Liver (tissue), 8 donors: ENCODE measurements at regions not wholly inside any gene's neighbourhood (a gene's known extent, or its start where the extent isn't known, plus 50 kb on each side); places are given as distances from the start of the nearest gene placed in this dataset.

Experiments
- DNase-seq: peaks from one replicate; pipeline ENCODE4 v3.0.0-alpha.2; 2017; ENCODE audit warnings: low spot score
- H3K27ac ChIP-seq, 2 donors: one replicate each; pipeline ENCODE4 v1.7.0; 2013; ENCODE audit warnings: inconsistent platforms in 2 of 2, low read length in 2 of 2, control low read depth in 1 of 2, low read depth in 1 of 2, mild to moderate bottlenecking in 1 of 2
- H3K27me3 ChIP-seq, 4 donors: one replicate each; pipeline versions ENCODE4 v1.6.1 to v1.7.0; 2013; ENCODE audit warnings: low read length in 3 of 4, inconsistent platforms in 1 of 4, mild to moderate bottlenecking in 1 of 4, moderate library complexity in 1 of 4; ENCODE audit not compliant: control insufficient read depth in 4 of 4, insufficient read depth in 4 of 4
- H3K36me3 ChIP-seq, 4 donors: one replicate each; pipeline versions ENCODE4 v1.6.1 to v1.7.0; 2013; ENCODE audit warnings: low read length in 3 of 4, mild to moderate bottlenecking in 3 of 4, low read depth in 1 of 4, moderate library complexity in 1 of 4; ENCODE audit not compliant: control insufficient read depth in 4 of 4, insufficient read depth in 3 of 4
- H3K4me1 ChIP-seq, 4 donors: one replicate each; pipeline versions ENCODE4 v1.6.1 to v1.7.0; 2013; ENCODE audit warnings: low read length in 3 of 4, mild to moderate bottlenecking in 3 of 4, moderate library complexity in 1 of 4; ENCODE audit not compliant: control insufficient read depth in 4 of 4, insufficient read depth in 4 of 4
- H3K4me3 ChIP-seq, 3 donors: one replicate each; pipeline versions ENCODE4 v1.6.1 to v1.7.0; 2013; ENCODE audit warnings: low read length in 3 of 3, control low read depth in 1 of 3, low read depth in 1 of 3, mild to moderate bottlenecking in 1 of 3
- H3K9ac ChIP-seq, 2 donors: one replicate each; pipeline ENCODE4 v1.7.0; 2013; ENCODE audit warnings: low read length in 2 of 2, mild to moderate bottlenecking in 2 of 2, moderate library complexity in 2 of 2, control low read depth in 1 of 2, low read depth in 1 of 2
- H3K9me3 ChIP-seq, 4 donors: one replicate each; pipeline versions ENCODE4 v1.6.1 to v1.7.0; 2013; ENCODE audit warnings: low read length in 3 of 4; ENCODE audit not compliant: control insufficient read depth in 4 of 4
- EGR1 ChIP-seq, 2 donors: IDR thresholded peaks; 2 replicates each; pipeline ENCODE4 v1.6.1; 2016 to 2018; ENCODE audit warnings: antibody characterized with exemption in 2 of 2, low read depth in 2 of 2
- FOXA2 ChIP-seq: IDR thresholded peaks from 2 replicates; pipeline ENCODE4 v1.6.1; 2016; ENCODE audit warnings: antibody characterized with exemption
- GABPA ChIP-seq, 2 donors: IDR thresholded peaks in 1 of 2; conservative IDR thresholded peaks in 1 of 2; 2 replicates each; pipeline ENCODE4 v1.6.1; 2016; ENCODE audit warnings: antibody characterized with exemption in 2 of 2, mild to moderate bottlenecking in 1 of 2, moderate library complexity in 1 of 2
- HNF4G ChIP-seq: IDR thresholded peaks from 2 replicates; pipeline ENCODE4 v1.6.1; 2016; ENCODE audit warnings: antibody characterized with exemption
- NR2F2 ChIP-seq: IDR thresholded peaks from 2 replicates; pipeline ENCODE4 v1.6.1; 2016; ENCODE audit warnings: antibody characterized with exemption
- SP1 ChIP-seq: IDR thresholded peaks from 2 replicates; pipeline ENCODE4 v1.6.1; 2018; ENCODE audit warnings: antibody characterized with exemption, mild to moderate bottlenecking
- TAF1 ChIP-seq: conservative IDR thresholded peaks from 2 replicates; pipeline ENCODE4 v1.6.1; 2016; ENCODE audit warnings: antibody characterized with exemption, mild to moderate bottlenecking
- WGBS: extraction: QIAGEN DNeasy Blood & Tissue Kit; methylation state at CpG from one replicate; pipeline ENCODE4 v1.1.7; 2013; 5-methylcytosine and 5-hydroxymethylcytosine counted together
- TF ChIP-seq, protein P1 (sequence below): fragments of 150-350 bp; IDR thresholded peaks from 2 replicates; pipeline ENCODE4 v1.5.1; 2017; ENCODE audit warnings: improper control_type of control experiment, low read depth, low read length; ENCODE audit not compliant: missing input control
- TF ChIP-seq, protein P2 (sequence below): IDR thresholded peaks from 2 replicates; pipeline ENCODE4 v1.6.1; 2016; ENCODE audit warnings: antibody characterized with exemption
- TF ChIP-seq, protein P3 (sequence below): IDR thresholded peaks from 2 replicates; pipeline ENCODE4 v1.6.1; 2016; ENCODE audit warnings: antibody characterized with exemption, mild to moderate bottlenecking
- donor health status: healthy.
- donor health status: healthy.
- donor health status: healthy.
- donor health status: healthy.
- donor health status: healthy.

DNA sequence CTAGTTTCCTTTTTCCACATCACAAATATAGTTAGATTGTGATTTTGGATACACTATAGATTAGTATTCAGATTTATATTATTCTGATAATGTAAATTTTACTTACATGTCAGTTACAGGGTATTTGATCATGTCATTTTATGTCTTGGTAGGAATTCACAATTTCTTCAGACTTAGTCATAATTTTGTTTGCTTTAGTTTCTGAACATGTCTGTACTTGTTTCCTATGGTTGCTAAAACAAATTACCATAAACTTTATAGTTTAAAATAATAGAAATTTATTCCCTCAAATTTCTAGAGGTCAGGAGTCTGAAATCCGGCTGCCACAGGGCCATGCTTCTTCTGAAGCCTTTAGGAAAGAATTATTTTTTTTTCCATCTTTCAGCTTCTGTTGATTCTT lies 1817.2 kb upstream of the CDH9 start:
- no peak overlapping the region for H3K27ac ChIP-seq
- DNase-seq: no peak
- H3K4me3 ChIP-seq: no peak overlapping the region
- no peaks in the 10 kb centered on the region for H3K36me3 ChIP-seq
- 47% methylated on average over 1 of the region's 1 CpG for WGBS
- TF ChIP-seq, protein P1, sequence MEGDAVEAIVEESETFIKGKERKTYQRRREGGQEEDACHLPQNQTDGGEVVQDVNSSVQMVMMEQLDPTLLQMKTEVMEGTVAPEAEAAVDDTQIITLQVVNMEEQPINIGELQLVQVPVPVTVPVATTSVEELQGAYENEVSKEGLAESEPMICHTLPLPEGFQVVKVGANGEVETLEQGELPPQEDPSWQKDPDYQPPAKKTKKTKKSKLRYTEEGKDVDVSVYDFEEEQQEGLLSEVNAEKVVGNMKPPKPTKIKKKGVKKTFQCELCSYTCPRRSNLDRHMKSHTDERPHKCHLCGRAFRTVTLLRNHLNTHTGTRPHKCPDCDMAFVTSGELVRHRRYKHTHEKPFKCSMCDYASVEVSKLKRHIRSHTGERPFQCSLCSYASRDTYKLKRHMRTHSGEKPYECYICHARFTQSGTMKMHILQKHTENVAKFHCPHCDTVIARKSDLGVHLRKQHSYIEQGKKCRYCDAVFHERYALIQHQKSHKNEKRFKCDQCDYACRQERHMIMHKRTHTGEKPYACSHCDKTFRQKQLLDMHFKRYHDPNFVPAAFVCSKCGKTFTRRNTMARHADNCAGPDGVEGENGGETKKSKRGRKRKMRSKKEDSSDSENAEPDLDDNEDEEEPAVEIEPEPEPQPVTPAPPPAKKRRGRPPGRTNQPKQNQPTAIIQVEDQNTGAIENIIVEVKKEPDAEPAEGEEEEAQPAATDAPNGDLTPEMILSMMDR: no peak
- no peak for TF ChIP-seq GABPA (IDR thresholded peaks at IDR 0.05 in 1 of 2, conservative IDR thresholded peaks at IDR 0.05 in 1 of 2)
- TF ChIP-seq NR2F2: no peak
- no peak for TF ChIP-seq SP1
- no peak for TF ChIP-seq TAF1
- TF ChIP-seq EGR1 (IDR thresholded peaks at IDR 0.05; ENCODE audit: low read depth in 2 of 2): no peak
- TF ChIP-seq, protein P2, sequence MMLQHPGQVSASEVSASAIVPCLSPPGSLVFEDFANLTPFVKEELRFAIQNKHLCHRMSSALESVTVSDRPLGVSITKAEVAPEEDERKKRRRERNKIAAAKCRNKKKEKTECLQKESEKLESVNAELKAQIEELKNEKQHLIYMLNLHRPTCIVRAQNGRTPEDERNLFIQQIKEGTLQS: no peak
- no peak for TF ChIP-seq FOXA2
- TF ChIP-seq, protein P3, sequence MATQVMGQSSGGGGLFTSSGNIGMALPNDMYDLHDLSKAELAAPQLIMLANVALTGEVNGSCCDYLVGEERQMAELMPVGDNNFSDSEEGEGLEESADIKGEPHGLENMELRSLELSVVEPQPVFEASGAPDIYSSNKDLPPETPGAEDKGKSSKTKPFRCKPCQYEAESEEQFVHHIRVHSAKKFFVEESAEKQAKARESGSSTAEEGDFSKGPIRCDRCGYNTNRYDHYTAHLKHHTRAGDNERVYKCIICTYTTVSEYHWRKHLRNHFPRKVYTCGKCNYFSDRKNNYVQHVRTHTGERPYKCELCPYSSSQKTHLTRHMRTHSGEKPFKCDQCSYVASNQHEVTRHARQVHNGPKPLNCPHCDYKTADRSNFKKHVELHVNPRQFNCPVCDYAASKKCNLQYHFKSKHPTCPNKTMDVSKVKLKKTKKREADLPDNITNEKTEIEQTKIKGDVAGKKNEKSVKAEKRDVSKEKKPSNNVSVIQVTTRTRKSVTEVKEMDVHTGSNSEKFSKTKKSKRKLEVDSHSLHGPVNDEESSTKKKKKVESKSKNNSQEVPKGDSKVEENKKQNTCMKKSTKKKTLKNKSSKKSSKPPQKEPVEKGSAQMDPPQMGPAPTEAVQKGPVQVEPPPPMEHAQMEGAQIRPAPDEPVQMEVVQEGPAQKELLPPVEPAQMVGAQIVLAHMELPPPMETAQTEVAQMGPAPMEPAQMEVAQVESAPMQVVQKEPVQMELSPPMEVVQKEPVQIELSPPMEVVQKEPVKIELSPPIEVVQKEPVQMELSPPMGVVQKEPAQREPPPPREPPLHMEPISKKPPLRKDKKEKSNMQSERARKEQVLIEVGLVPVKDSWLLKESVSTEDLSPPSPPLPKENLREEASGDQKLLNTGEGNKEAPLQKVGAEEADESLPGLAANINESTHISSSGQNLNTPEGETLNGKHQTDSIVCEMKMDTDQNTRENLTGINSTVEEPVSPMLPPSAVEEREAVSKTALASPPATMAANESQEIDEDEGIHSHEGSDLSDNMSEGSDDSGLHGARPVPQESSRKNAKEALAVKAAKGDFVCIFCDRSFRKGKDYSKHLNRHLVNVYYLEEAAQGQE: no peak
- no peak for TF ChIP-seq HNF4G
- H3K4me1 ChIP-seq: no peaks in the 10 kb centered on the region
- H3K9ac ChIP-seq: no peak overlapping the region
- no peaks in the 10 kb centered on the region for H3K27me3 ChIP-seq
- no peaks in the 10 kb centered on the region for H3K9me3 ChIP-seq

DNA sequence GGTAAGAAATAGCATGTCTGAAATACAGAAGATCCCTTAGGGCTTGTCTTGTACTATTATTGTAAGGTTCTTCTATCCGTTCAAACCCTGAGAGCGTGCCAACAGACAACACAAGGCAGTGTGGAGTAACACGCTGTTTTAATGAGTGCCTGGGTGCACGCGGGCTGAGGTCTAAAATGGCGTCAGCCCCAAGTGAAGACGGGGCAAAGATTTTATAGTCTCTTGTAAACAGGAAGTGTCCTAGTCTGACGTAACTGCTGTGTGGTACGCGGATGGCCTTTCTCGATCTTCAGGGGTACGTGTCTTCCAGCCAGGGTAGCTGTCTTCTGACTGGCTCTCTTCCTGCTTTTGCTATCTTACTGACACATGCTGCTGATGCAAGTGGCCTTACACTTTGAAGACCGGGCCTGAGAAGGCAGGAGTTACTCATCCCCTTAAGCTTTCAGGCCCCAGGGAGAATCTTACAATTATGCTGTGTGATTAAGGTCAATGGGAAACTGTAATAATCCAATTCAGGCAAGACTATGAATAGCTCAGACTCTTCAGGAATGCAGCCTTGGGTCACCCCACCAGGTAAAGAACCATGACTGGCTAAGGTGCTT lies 1812.0 kb upstream of the CDH9 start:
- H3K4me3 ChIP-seq: no peak overlapping the region
- H3K27ac ChIP-seq: no peak overlapping the region
- WGBS: 88% methylated on average over 13 of the region's 13 CpGs

More for the DNA sequence above, 1812.0 kb upstream of the CDH9 start:
- no peaks in the 10 kb centered on the region for H3K27me3 ChIP-seq
- no peak for TF ChIP-seq TAF1
- TF ChIP-seq, protein P3: no peak
- TF ChIP-seq EGR1 (IDR thresholded peaks at IDR 0.05; ENCODE audit: low read depth in 2 of 2): no peak
- H3K9ac ChIP-seq: no peak overlapping the region
- no peak for DNase-seq
- H3K9me3 ChIP-seq: no peaks in the 10 kb centered on the region
- H3K4me1 ChIP-seq: no peaks in the 10 kb centered on the region
- no peaks in the 10 kb centered on the region for H3K36me3 ChIP-seq
